ENCODE measurements at regions not wholly inside any gene's neighbourhood (a gene's known extent, or its start where the extent isn't known, plus 50 kb on each side); places are given as distances from the start of the nearest gene placed in this dataset.

DNA sequence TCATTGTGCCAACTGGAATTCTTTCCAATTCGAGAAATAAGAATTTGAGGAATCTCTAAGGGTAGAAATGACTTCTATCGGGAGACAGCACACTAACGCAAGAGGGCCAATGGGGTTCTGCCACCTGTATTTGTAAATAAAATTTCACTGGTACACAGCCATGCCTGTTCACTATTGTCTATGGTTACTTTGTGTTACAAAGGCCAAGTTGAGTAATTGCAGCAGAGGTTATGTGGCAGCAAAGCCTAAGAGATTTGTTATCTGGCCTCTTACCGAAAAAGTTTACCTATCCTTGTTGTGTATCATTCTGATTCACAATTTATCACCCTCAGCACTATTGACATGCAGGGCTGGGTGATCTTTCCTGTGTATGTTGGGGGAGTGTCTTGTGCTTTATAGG is 278.0 kb downstream of the KLF5 start:
- CTCF ChIA-PET = interaction anchor here (0.9 to 1.3 kb wide), 2 partner anchors 31 to 129 kb away, joined by 3 to 4 read pairs; no protein-coding TSS in a partner anchor
- no TSS peak for BruUV-seq (replicated peaks)
- DNase-seq (ENCODE audit: unreplicated experiment) = peak; percentile 62

DNA sequence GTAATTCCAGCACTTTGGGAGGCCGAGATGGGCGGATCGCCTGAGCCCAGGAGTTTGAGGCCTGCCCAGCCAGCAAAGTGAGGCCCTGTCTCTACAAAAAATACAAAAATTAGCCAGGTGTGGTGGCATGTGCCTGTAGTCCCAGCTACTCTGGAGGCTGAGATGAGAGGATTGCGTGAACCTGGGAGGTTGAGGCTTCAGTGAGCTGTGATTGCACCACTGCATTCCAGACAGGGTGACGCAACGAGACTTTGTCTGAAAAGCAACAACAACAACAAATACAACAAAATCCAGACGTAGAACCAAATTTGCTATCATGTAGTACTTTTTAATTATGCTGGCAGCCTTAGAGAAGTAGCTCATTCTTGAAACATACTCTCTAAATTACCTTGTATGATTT is 277.1 kb downstream of the KLF5 start:
- peaks cover 46% of the 10 kb centered on the region for H3K4me1 Mint-ChIP-seq (ENCODE audit: insufficient read depth, unreplicated experiment)
- POLR2A ChIA-PET = interaction anchor here (0.9 to 3.2 kb wide), 15 partner anchors 10 to 367 kb away, joined by 3 to 42 read pairs (median 5); partner anchors contain the start of gene KLF5
- CTCF ChIA-PET = interaction anchor here (0.5 kb wide), 1 partner anchor 182 kb away, joined by 3 read pairs; no protein-coding TSS in a partner anchor
- BruUV-seq (replicated peaks) = no TSS peak
- no peak overlapping the region for H3K4me3 Mint-ChIP-seq (ENCODE audit: unreplicated experiment)
- intact Hi-C loops (cut with micrococcal nuclease) = loop anchor here (1.0 to 10.0 kb wide), 7 partner anchors 85 to 491 kb away; no protein-coding TSS in a partner anchor
- H3K27me3 Mint-ChIP-seq (ENCODE audit: insufficient read depth, unreplicated experiment) = no peaks in the 10 kb centered on the region
- H3K36me3 Mint-ChIP-seq (ENCODE audit: insufficient read depth, unreplicated experiment) = peaks cover 7% of the 10 kb centered on the region
- peak; percentile 68 for DNase-seq (ENCODE audit: unreplicated experiment)
- TF ChIP-seq, protein P1, sequence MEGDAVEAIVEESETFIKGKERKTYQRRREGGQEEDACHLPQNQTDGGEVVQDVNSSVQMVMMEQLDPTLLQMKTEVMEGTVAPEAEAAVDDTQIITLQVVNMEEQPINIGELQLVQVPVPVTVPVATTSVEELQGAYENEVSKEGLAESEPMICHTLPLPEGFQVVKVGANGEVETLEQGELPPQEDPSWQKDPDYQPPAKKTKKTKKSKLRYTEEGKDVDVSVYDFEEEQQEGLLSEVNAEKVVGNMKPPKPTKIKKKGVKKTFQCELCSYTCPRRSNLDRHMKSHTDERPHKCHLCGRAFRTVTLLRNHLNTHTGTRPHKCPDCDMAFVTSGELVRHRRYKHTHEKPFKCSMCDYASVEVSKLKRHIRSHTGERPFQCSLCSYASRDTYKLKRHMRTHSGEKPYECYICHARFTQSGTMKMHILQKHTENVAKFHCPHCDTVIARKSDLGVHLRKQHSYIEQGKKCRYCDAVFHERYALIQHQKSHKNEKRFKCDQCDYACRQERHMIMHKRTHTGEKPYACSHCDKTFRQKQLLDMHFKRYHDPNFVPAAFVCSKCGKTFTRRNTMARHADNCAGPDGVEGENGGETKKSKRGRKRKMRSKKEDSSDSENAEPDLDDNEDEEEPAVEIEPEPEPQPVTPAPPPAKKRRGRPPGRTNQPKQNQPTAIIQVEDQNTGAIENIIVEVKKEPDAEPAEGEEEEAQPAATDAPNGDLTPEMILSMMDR (IDR thresholded peaks at IDR 0.05; ENCODE audit: unreplicated experiment) = no peak
- peak overlapping the region; percentile 97 for H3K27ac Mint-ChIP-seq (ENCODE audit: low read depth, unreplicated experiment)
- no peaks in the 10 kb centered on the region for H3K9me3 Mint-ChIP-seq (ENCODE audit: unreplicated experiment)

More for the DNA sequence above, 278.0 kb downstream of the KLF5 start:
- intact Hi-C loops (cut with micrococcal nuclease) = loop anchor here (1.0 to 10.0 kb wide), 3 partner anchors 130 to 492 kb away; no protein-coding TSS in a partner anchor
- Mint-ChIP-seq H3K4me1 (ENCODE audit: insufficient read depth, unreplicated experiment) (peaks cover 46% of the 10 kb centered on the region), H3K27ac (ENCODE audit: low read depth, unreplicated experiment) (peak overlapping the region; percentile 97), H3K4me3 (ENCODE audit: unreplicated experiment) (no peak overlapping the region), H3K36me3 (ENCODE audit: insufficient read depth, unreplicated experiment) (peaks cover 7% of the 10 kb centered on the region), H3K9me3 (ENCODE audit: unreplicated experiment) (no peaks in the 10 kb centered on the region), H3K27me3 (ENCODE audit: insufficient read depth, unreplicated experiment) (no peaks in the 10 kb centered on the region)
- POLR2A ChIA-PET = interaction anchor here (0.7 to 3.2 kb wide), 16 partner anchors 11 to 366 kb away, joined by 3 to 42 read pairs (median 4); partner anchors contain the start of gene KLF5
- TF ChIP-seq, protein P1 (IDR thresholded peaks at IDR 0.05; ENCODE audit: unreplicated experiment) = no peak

DNA sequence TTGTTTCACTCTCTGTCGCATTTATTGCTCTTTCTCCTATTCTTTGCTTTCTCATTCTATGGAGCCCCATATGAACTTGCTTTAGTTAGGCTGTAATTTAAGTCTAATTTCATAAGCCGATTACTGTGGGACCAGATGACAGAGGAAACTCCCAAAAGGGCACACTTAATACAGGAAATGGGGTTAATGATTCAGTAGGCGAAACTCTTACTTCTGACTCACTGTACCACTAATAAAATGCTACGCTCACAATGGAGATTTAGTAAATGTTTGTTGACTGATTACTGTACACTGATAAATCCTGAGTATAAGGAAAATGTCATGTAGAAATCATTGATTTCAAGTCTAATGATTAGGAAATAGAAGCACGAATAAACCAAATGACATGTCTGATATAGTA is 276.4 kb downstream of the KLF5 start:
- CTCF ChIA-PET = interaction anchor here (0.5 kb wide), 1 partner anchor 182 kb away, joined by 3 read pairs; no protein-coding TSS in a partner anchor
- Mint-ChIP-seq H3K4me1 (ENCODE audit: insufficient read depth, unreplicated experiment) (peaks cover 41% of the 10 kb centered on the region), H3K27ac (ENCODE audit: low read depth, unreplicated experiment) (peak overlapping the region; percentile 97), H3K36me3 (ENCODE audit: insufficient read depth, unreplicated experiment) (peaks cover 7% of the 10 kb centered on the region), H3K9me3 (ENCODE audit: unreplicated experiment) (no peaks in the 10 kb centered on the region), H3K4me3 (ENCODE audit: unreplicated experiment) (peak overlapping the region; percentile 44), H3K27me3 (ENCODE audit: insufficient read depth, unreplicated experiment) (no peaks in the 10 kb centered on the region)
- POLR2A ChIA-PET = interaction anchor here (0.9 to 3.1 kb wide), 19 partner anchors 9 to 368 kb away, joined by 3 to 37 read pairs (median 7); partner anchors contain the start of gene KLF5
- intact Hi-C loops (cut with micrococcal nuclease) = loop anchor here (1.0 to 10.0 kb wide), 5 partner anchors 86 to 490 kb away; no protein-coding TSS in a partner anchor
- no TSS peak for BruUV-seq (replicated peaks)
- TF ChIP-seq, protein P1 (IDR thresholded peaks at IDR 0.05; ENCODE audit: unreplicated experiment) = no peak
- DNase-seq (ENCODE audit: unreplicated experiment) = peak; percentile 89

GRCh38 chr13:73334445-73334844 is 275.6 kb downstream of the KLF5 start:
- POLR2A ChIA-PET = interaction anchor here (0.6 to 3.1 kb wide), 43 partner anchors 8 to 798 kb away, joined by 3 to 37 read pairs (median 5); partner anchors contain the start of gene KLF5
- TF ChIP-seq, protein P1 (IDR thresholded peaks at IDR 0.05; ENCODE audit: unreplicated experiment) = no peak
- BruUV-seq (replicated peaks) = no TSS peak
- CTCF ChIA-PET = interaction anchor here (0.5 to 1.1 kb wide), 5 partner anchors 30 to 561 kb away, joined by 3 read pairs; no protein-coding TSS in a partner anchor
- intact Hi-C loops (cut with micrococcal nuclease) = loop anchor here (2.0 to 10.0 kb wide), 4 partner anchors 86 to 490 kb away; no protein-coding TSS in a partner anchor
- Mint-ChIP-seq H3K4me1 (ENCODE audit: insufficient read depth, unreplicated experiment) (peaks cover 41% of the 10 kb centered on the region), H3K36me3 (ENCODE audit: insufficient read depth, unreplicated experiment) (peaks cover 7% of the 10 kb centered on the region), H3K9me3 (ENCODE audit: unreplicated experiment) (no peaks in the 10 kb centered on the region), H3K4me3 (ENCODE audit: unreplicated experiment) (peak overlapping the region; percentile 44), H3K27me3 (ENCODE audit: insufficient read depth, unreplicated experiment) (no peaks in the 10 kb centered on the region), H3K27ac (ENCODE audit: low read depth, unreplicated experiment) (peak overlapping the region; percentile 97)
- peak; percentile 79 for DNase-seq (ENCODE audit: unreplicated experiment)
